Activated CD8-positive, alpha-beta T cell treated with anti-CD3 and anti-CD28 coated beads for 36 hours (primary cell): ENCODE measurements at regions not wholly inside any gene's neighbourhood (a gene's known extent, or its start where the extent isn't known, plus 50 kb on each side); places are given as distances from the start of the nearest gene placed in this dataset.

Source experiments
- ATAC-seq: fragments of 200-7000 bp; cut with Tn5 transposase; one replicate; pipeline ENCODE4 v1.10.0; 2021; ENCODE audit warnings: mild to moderate bottlenecking, moderate library complexity
- CTCF ChIA-PET: fragments of 350-600 bp; sonication (Branson Sonifier 250); formaldehyde crosslinking; loops from one replicate; lab custom pipeline; 2021; ENCODE audit warnings: antibody characterized with exemption; lab: Charles Lee
- POLR2A ChIA-PET: fragments of 350-600 bp; sonication (Branson Sonifier 250); formaldehyde crosslinking; loops from one replicate; lab custom pipeline; 2021; ENCODE audit warnings: antibody characterized with exemption; lab: Charles Lee
- DNase-seq: peaks from one replicate; pipeline ENCODE4 v3.0.0-alpha.2; 2020
- H3K27ac Mint-ChIP-seq: one replicate; pipeline ENCODE4 v1.8.0; 2021; ENCODE audit warnings: mild to moderate bottlenecking, mixed read lengths
- H3K27me3 Mint-ChIP-seq: one replicate; pipeline ENCODE4 v1.8.0; 2021; ENCODE audit warnings: mixed read lengths
- H3K36me3 Mint-ChIP-seq: one replicate; pipeline ENCODE4 v1.8.0; 2021; ENCODE audit warnings: low read depth, mixed read lengths
- H3K4me1 Mint-ChIP-seq: one replicate; pipeline ENCODE4 v1.8.0; 2021; ENCODE audit warnings: low read depth, mixed read lengths
- H3K4me3 Mint-ChIP-seq: one replicate; pipeline ENCODE4 v1.8.0; 2021; ENCODE audit warnings: mild to moderate bottlenecking, moderate library complexity, mixed read lengths
- H3K9me3 Mint-ChIP-seq: one replicate; pipeline ENCODE4 v1.8.0; 2021; ENCODE audit warnings: mixed read lengths
- intact Hi-C: fragments of 100-400 bp; cut with micrococcal nuclease; formaldehyde crosslinking; loops from one replicate; pipeline ENCODE4 v1.10.0; 2022
- TF ChIP-seq, protein P1 (sequence below): fragments of 200-600 bp; IDR thresholded peaks from one replicate; pipeline ENCODE4 v1.8.0; 2022; ENCODE audit warnings: antibody characterized with exemption, mild to moderate bottlenecking

DNA sequence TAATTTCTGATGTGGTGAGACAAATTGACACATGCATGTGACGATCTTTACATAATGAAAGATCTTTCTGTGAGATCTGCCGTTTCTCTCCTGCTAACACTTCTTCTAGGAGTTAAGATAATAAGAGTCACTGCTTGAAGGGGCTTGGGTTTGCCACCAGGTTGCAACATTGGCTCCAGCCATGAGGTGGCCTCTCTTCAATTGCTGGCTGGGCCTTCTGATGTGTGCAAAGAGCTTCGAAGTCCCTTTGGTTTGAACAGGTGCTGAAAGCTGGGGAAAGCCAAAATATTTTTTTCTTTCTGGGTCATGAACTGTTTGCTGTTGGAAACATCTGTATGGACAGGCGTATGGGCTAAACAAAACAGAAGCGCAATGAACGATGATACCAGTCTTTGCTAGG is 204.1 kb upstream of the SALL1 start:
- intact Hi-C loops = no loop called here

GRCh38 chr16:51353055-51353454 is 202.0 kb upstream of the SALL1 start:
- DNase-seq = no peak
- intact Hi-C loops = no loop called here

More for the DNA sequence above, 204.1 kb upstream of the SALL1 start:
- TF ChIP-seq, protein P1, sequence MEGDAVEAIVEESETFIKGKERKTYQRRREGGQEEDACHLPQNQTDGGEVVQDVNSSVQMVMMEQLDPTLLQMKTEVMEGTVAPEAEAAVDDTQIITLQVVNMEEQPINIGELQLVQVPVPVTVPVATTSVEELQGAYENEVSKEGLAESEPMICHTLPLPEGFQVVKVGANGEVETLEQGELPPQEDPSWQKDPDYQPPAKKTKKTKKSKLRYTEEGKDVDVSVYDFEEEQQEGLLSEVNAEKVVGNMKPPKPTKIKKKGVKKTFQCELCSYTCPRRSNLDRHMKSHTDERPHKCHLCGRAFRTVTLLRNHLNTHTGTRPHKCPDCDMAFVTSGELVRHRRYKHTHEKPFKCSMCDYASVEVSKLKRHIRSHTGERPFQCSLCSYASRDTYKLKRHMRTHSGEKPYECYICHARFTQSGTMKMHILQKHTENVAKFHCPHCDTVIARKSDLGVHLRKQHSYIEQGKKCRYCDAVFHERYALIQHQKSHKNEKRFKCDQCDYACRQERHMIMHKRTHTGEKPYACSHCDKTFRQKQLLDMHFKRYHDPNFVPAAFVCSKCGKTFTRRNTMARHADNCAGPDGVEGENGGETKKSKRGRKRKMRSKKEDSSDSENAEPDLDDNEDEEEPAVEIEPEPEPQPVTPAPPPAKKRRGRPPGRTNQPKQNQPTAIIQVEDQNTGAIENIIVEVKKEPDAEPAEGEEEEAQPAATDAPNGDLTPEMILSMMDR = no peak
- ChIA-PET CTCF (no interaction called here), POLR2A (no interaction called here)
- H3K27me3 Mint-ChIP-seq = no peaks in the 10 kb centered on the region
- no peak overlapping the region for H3K4me3 Mint-ChIP-seq
- ATAC-seq (no peak), DNase-seq (no peak)
- no peaks in the 10 kb centered on the region for H3K4me1 Mint-ChIP-seq
- H3K9me3 Mint-ChIP-seq = no peaks in the 10 kb centered on the region
- H3K36me3 Mint-ChIP-seq = no peaks in the 10 kb centered on the region
- no peak overlapping the region for H3K27ac Mint-ChIP-seq

DNA sequence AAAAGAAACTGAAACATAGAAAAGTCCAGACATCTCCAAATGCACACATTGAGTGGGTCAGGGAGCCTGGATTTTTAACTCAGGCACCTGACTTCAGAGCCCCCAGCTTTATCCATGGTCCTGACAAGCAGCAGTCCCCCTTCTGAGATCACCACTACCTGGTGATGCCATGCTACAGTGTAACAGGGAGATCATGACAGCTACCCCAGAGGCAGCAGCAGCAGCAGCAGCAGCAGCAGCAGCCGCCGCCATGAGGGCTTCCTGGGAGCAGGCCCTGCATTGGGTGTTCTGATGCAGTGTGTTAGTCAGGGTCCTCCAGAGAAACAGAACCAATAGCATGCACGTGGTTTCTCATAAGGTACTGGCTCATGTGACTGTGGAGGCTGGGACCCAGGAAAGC is 198.6 kb upstream of the SALL1 start:
- no peak overlapping the region for H3K4me3 Mint-ChIP-seq
- H3K36me3 Mint-ChIP-seq = no peaks in the 10 kb centered on the region
- ChIA-PET CTCF (no interaction called here), POLR2A (no interaction called here)
- no peak overlapping the region for H3K27ac Mint-ChIP-seq
- ATAC-seq (no peak), DNase-seq (no peak)
- H3K27me3 Mint-ChIP-seq = no peaks in the 10 kb centered on the region
- no peaks in the 10 kb centered on the region for H3K4me1 Mint-ChIP-seq
- TF ChIP-seq, protein P1 = no peak
- no peaks in the 10 kb centered on the region for H3K9me3 Mint-ChIP-seq
- intact Hi-C loops = no loop called here

More at GRCh38 chr16:51353055-51353454, 202.0 kb upstream of the SALL1 start:
- Mint-ChIP-seq H3K4me1 (no peaks in the 10 kb centered on the region), H3K36me3 (no peaks in the 10 kb centered on the region), H3K27me3 (no peaks in the 10 kb centered on the region), H3K9me3 (no peaks in the 10 kb centered on the region), H3K4me3 (no peak overlapping the region), H3K27ac (no peak overlapping the region)
- ChIA-PET CTCF (no interaction called here), POLR2A (no interaction called here)
- TF ChIP-seq, protein P1 = no peak
- ATAC-seq = no peak

DNA sequence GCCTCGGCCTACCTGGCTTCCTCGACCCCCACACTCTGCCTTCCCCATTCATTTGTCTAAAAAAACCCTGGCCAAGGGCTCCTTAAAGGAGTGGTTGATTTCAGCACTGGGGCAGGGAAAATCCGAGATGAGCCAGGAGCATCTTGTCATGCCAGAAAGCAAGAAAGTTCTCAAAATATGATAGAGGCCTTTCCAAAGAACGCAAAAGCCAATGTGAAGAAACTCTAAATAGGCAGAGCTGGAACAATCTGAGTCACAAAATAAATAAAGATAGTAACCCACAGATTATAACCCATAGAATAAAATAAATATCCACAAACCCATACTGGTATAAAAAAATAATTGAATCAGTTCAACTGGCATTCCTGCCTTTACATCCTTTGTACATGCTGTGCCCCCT is 192.3 kb upstream of the SALL1 start:
- ATAC-seq (no peak), DNase-seq (no peak)
- Mint-ChIP-seq H3K4me1 (no peaks in the 10 kb centered on the region), H3K27ac (no peak overlapping the region), H3K9me3 (no peaks in the 10 kb centered on the region), H3K4me3 (no peak overlapping the region), H3K36me3 (no peaks in the 10 kb centered on the region), H3K27me3 (no peaks in the 10 kb centered on the region)
- TF ChIP-seq, protein P1 = no peak
- ChIA-PET POLR2A (no interaction called here), CTCF (no interaction called here)
- intact Hi-C loops = no loop called here

DNA sequence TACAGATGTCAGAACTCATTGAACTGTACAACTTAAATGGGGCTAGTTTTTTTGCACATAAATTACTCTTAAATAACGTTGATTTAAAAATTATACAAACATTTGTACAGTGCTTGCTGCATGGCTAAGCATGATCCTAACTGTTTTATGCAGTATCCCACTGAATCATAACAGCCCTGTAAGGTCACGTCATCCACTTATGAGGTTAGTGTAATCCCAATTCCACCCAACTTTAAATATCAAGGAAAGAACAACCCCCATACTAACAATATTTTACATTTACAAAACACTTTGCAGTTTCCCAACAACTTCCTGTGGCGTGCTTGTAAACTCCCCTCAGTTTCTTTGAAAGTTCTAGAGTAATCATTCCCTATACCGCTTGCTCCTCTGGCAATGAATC is 190.1 kb upstream of the SALL1 start:
- Mint-ChIP-seq H3K27me3 (no peaks in the 10 kb centered on the region), H3K36me3 (no peaks in the 10 kb centered on the region), H3K4me3 (no peak overlapping the region), H3K4me1 (no peaks in the 10 kb centered on the region), H3K9me3 (no peaks in the 10 kb centered on the region), H3K27ac (no peak overlapping the region)
- TF ChIP-seq, protein P1 = no peak
- POLR2A ChIA-PET = no interaction called here
- no peak for DNase-seq
- ATAC-seq = no peak
- intact Hi-C loops = no loop called here
- CTCF ChIA-PET = no interaction called here
